Stimulated activated effector memory CD8-positive, alpha-beta T cell treated with anti-CD3 and anti-CD28 coated beads, Interleukin-12 subunit alpha, Interleukin-12 subunit beta, amount 100 ng/mL, for 72 hours (primary cell): ENCODE measurements at regions not wholly inside any gene's neighbourhood (a gene's known extent, or its start where the extent isn't known, plus 50 kb on each side); places are given as distances from the start of the nearest gene placed in this dataset.
"Not testable (repeated sequence)": the region's sequence is repeated elsewhere in the genome, so short reads cannot be mapped to it uniquely, and the experiment has no call there.

Source experiments
- ATAC-seq: fragments of 150-1000 bp; cut with Tn5 transposase; 2 replicates; pipeline ENCODE4 v1.10.0; 2021
- DNase-seq, 2 donors: peaks; one replicate each; pipeline ENCODE4 v3.0.0; 2021 to 2022; ENCODE audit warnings: low spot score in 2 of 2
- H3K27ac Mint-ChIP-seq: one replicate; pipeline ENCODE4 v1.8.0; 2022; ENCODE audit warnings: mild to moderate bottlenecking, mixed read lengths
- H3K36me3 Mint-ChIP-seq: one replicate; pipeline ENCODE4 v1.8.0; 2022; ENCODE audit warnings: mild to moderate bottlenecking, mixed read lengths
- H3K4me1 Mint-ChIP-seq: one replicate; pipeline ENCODE4 v1.8.0; 2022; ENCODE audit warnings: mixed read lengths
- H3K4me3 Mint-ChIP-seq: one replicate; pipeline ENCODE4 v1.8.0; 2022; ENCODE audit warnings: mild to moderate bottlenecking, mixed read lengths
- H3K9me3 Mint-ChIP-seq: one replicate; pipeline ENCODE4 v1.8.0; 2022; ENCODE audit warnings: mixed read lengths

GRCh38 chr6:8639928-8640649 lies 204.7 kb upstream of the SLC35B3 start:
- Mint-ChIP-seq H3K4me3 (no peak overlapping the region), H3K27ac (no peak overlapping the region), H3K36me3 (no peaks in the 10 kb centered on the region), H3K4me1 (no peaks in the 10 kb centered on the region), H3K9me3 (peaks cover 15% of the 10 kb centered on the region)
- ATAC-seq (no peak), DNase-seq (no peak)

GRCh38 chr6:8637896-8638597 lies 202.7 kb upstream of the SLC35B3 start:
- H3K9me3 Mint-ChIP-seq: peaks cover 13% of the 10 kb centered on the region
- no peak overlapping the region for H3K4me3 Mint-ChIP-seq
- no peak for ATAC-seq
- no peaks in the 10 kb centered on the region for H3K36me3 Mint-ChIP-seq
- no peaks in the 10 kb centered on the region for H3K4me1 Mint-ChIP-seq
- no peak for DNase-seq
- H3K27ac Mint-ChIP-seq: no peak overlapping the region

- no peaks in the 10 kb centered on the region for H3K36me3 Mint-ChIP-seq
- ATAC-seq: no peak
- no peak overlapping the region for H3K27ac Mint-ChIP-seq
- DNase-seq: no peak
- peaks cover 6% of the 10 kb centered on the region for H3K9me3 Mint-ChIP-seq
- no peak overlapping the region for H3K4me3 Mint-ChIP-seq
- no peaks in the 10 kb centered on the region for H3K4me1 Mint-ChIP-seq
These were observed 198.4 kb upstream of the SLC35B3 start for GRCh38 chr6:8633762-8634161.

GRCh38 chr6:8628736-8629135 lies 193.4 kb upstream of the SLC35B3 start:
- no peak overlapping the region for H3K27ac Mint-ChIP-seq
- no peaks in the 10 kb centered on the region for H3K9me3 Mint-ChIP-seq
- H3K4me3 Mint-ChIP-seq: no peak overlapping the region
- DNase-seq: no peak
- no peaks in the 10 kb centered on the region for H3K4me1 Mint-ChIP-seq
- H3K36me3 Mint-ChIP-seq: no peaks in the 10 kb centered on the region
- no peak for ATAC-seq

GRCh38 chr6:8628063-8628462 lies 192.7 kb upstream of the SLC35B3 start:
- H3K9me3 Mint-ChIP-seq: no peaks in the 10 kb centered on the region
- DNase-seq (no peak), ATAC-seq (no peak)
- no peak overlapping the region for H3K27ac Mint-ChIP-seq
- H3K4me3 Mint-ChIP-seq: no peak overlapping the region
- H3K4me1 Mint-ChIP-seq: no peaks in the 10 kb centered on the region
- no peaks in the 10 kb centered on the region for H3K36me3 Mint-ChIP-seq

GRCh38 chr6:8627085-8627861 lies 191.9 kb upstream of the SLC35B3 start:
- Mint-ChIP-seq H3K4me1 (no peaks in the 10 kb centered on the region), H3K4me3 (no peak overlapping the region), H3K9me3 (no peaks in the 10 kb centered on the region), H3K36me3 (no peaks in the 10 kb centered on the region), H3K27ac (no peak overlapping the region)
- ATAC-seq (no peak), DNase-seq (no peak)

- ATAC-seq (no peak), DNase-seq (no peak)
- H3K27ac Mint-ChIP-seq: no peak overlapping the region
- no peaks in the 10 kb centered on the region for H3K36me3 Mint-ChIP-seq
- no peak overlapping the region for H3K4me3 Mint-ChIP-seq
- no peaks in the 10 kb centered on the region for H3K9me3 Mint-ChIP-seq
- no peaks in the 10 kb centered on the region for H3K4me1 Mint-ChIP-seq
These were observed 189.3 kb upstream of the SLC35B3 start for GRCh38 chr6:8624665-8625064.

- Mint-ChIP-seq H3K9me3 (no peaks in the 10 kb centered on the region), H3K36me3 (no peaks in the 10 kb centered on the region), H3K4me1 (no peaks in the 10 kb centered on the region), H3K4me3 (no peak overlapping the region), H3K27ac (no peak overlapping the region)
- no peak for DNase-seq
- no peak for ATAC-seq
These were observed 188.1 kb upstream of the SLC35B3 start for GRCh38 chr6:8623441-8623840.

GRCh38 chr6:8619853-8620252 lies 184.5 kb upstream of the SLC35B3 start:
- Mint-ChIP-seq H3K36me3 (no peaks in the 10 kb centered on the region), H3K4me1 (no peaks in the 10 kb centered on the region), H3K4me3 (no peak overlapping the region)

GRCh38 chr6:8619408-8619807 lies 184.1 kb upstream of the SLC35B3 start:
- not testable (repeated sequence) for H3K27ac Mint-ChIP-seq, DNase-seq, H3K4me3 Mint-ChIP-seq, H3K36me3 Mint-ChIP-seq, ATAC-seq, H3K4me1 Mint-ChIP-seq, H3K9me3 Mint-ChIP-seq

More at GRCh38 chr6:8619853-8620252, 184.5 kb upstream of the SLC35B3 start:
- DNase-seq (no peak), ATAC-seq (no peak)
- Mint-ChIP-seq H3K9me3 (peaks cover 5% of the 10 kb centered on the region), H3K27ac (no peak overlapping the region)

GRCh38 chr6:8608737-8609136 lies 173.4 kb upstream of the SLC35B3 start:
- Mint-ChIP-seq H3K36me3 (no peaks in the 10 kb centered on the region), H3K9me3 (peaks cover 19% of the 10 kb centered on the region), H3K4me3 (no peak overlapping the region), H3K27ac (no peak overlapping the region), H3K4me1 (no peaks in the 10 kb centered on the region)
- no peak for ATAC-seq
- no peak for DNase-seq

GRCh38 chr6:8589941-8590729 lies 154.8 kb upstream of the SLC35B3 start:
- H3K27ac Mint-ChIP-seq: no peak overlapping the region
- H3K4me1 Mint-ChIP-seq: no peaks in the 10 kb centered on the region
- no peak for ATAC-seq
- H3K9me3 Mint-ChIP-seq: peaks cover 11% of the 10 kb centered on the region
- no peak for DNase-seq
- H3K36me3 Mint-ChIP-seq: no peaks in the 10 kb centered on the region
- H3K4me3 Mint-ChIP-seq: no peak overlapping the region

GRCh38 chr6:8588176-8588575 lies 152.8 kb upstream of the SLC35B3 start:
- H3K36me3 Mint-ChIP-seq: no peaks in the 10 kb centered on the region
- H3K4me1 Mint-ChIP-seq: no peaks in the 10 kb centered on the region
- H3K9me3 Mint-ChIP-seq: peaks cover 8% of the 10 kb centered on the region
- no peak for DNase-seq
- no peak overlapping the region for H3K4me3 Mint-ChIP-seq
- ATAC-seq: no peak
- no peak overlapping the region for H3K27ac Mint-ChIP-seq

GRCh38 chr6:8583291-8583690 lies 147.9 kb upstream of the SLC35B3 start:
- H3K36me3 Mint-ChIP-seq: no peaks in the 10 kb centered on the region
- H3K4me3 Mint-ChIP-seq: no peak overlapping the region
- no peak for ATAC-seq
- no peak overlapping the region for H3K27ac Mint-ChIP-seq
- H3K4me1 Mint-ChIP-seq: no peaks in the 10 kb centered on the region
- H3K9me3 Mint-ChIP-seq: peaks cover 5% of the 10 kb centered on the region
- DNase-seq: no peak

- DNase-seq (no peak), ATAC-seq (no peak)
These were observed 144.0 kb upstream of the SLC35B3 start for GRCh38 chr6:8579372-8579771.

More at GRCh38 chr6:8579372-8579771, 144.0 kb upstream of the SLC35B3 start:
- Mint-ChIP-seq H3K9me3 (peaks cover 9% of the 10 kb centered on the region), H3K27ac (no peak overlapping the region), H3K4me3 (no peak overlapping the region), H3K4me1 (no peaks in the 10 kb centered on the region), H3K36me3 (no peaks in the 10 kb centered on the region)
